Peyer's patch (tissue), 4 donors: ENCODE measurements at regions not wholly inside any gene's neighbourhood (a gene's known extent, or its start where the extent isn't known, plus 50 kb on each side); places are given as distances from the start of the nearest gene placed in this dataset.

Experiments used
- DNase-seq, 3 donors: peaks; one replicate each; pipeline ENCODE4 v3.0.0-alpha.2; 2017 to 2019
- H3K27ac ChIP-seq, 4 donors: fragments of 200-600 bp; sonication (generic); one replicate each; pipeline ENCODE4 v1.5.1; 2016 to 2019
- H3K27me3 ChIP-seq, 2 donors: fragments of 200-600 bp; sonication (generic); one replicate each; pipeline ENCODE4 v1.5.1; 2019
- H3K36me3 ChIP-seq, 3 donors: fragments of 200-600 bp; sonication (generic); one replicate each; pipeline ENCODE4 v1.5.1; 2016 to 2019
- H3K4me1 ChIP-seq, 4 donors: fragments of 200-600 bp; sonication (generic); one replicate each; pipeline ENCODE4 v1.5.1; 2016 to 2019
- H3K4me3 ChIP-seq, 4 donors: fragments of 200-600 bp; sonication (generic); 1 replicate in 3 of 4; 2 replicates in 1 of 4; pipeline ENCODE4 v1.5.1; 2016 to 2019; ENCODE audit warnings: mild to moderate bottlenecking in 1 of 4
- H3K9me3 ChIP-seq, 4 donors: fragments of 200-600 bp; sonication (generic); one replicate each; pipeline ENCODE4 v1.5.1; 2016 to 2019; ENCODE audit warnings: mild to moderate bottlenecking in 1 of 4
- CTCF ChIP-seq, 6 experiments: fragments of 450-650 bp in 4 of 6; fragments of 200-600 bp in 2 of 6; sonication (generic) in 1 of 6; IDR thresholded peaks; one replicate each; pipeline ENCODE4 v1.5.1; 2017 to 2019; ENCODE audit warnings: antibody characterized with exemption in 6 of 6, mild to moderate bottlenecking in 3 of 6, moderate library complexity in 1 of 6
- POLR2A ChIP-seq, 2 donors: fragments of 450-650 bp; IDR thresholded peaks; one replicate each; pipeline ENCODE4 v1.5.1; 2017; ENCODE audit warnings: antibody characterized with exemption in 2 of 2, mild to moderate bottlenecking in 2 of 2, moderate library complexity in 2 of 2

- Histone ChIP-seq H3K9me3 (no peaks in the 10 kb centered on the region), H3K4me1 (no peaks in the 10 kb centered on the region), H3K27me3 (no peaks in the 10 kb centered on the region), H3K36me3 (no peaks in the 10 kb centered on the region), H3K27ac (no peak overlapping the region), H3K4me3 (no peak overlapping the region)
- no peak for DNase-seq
- no peak for TF ChIP-seq CTCF (IDR thresholded peaks at IDR 0.05)
- no peak for TF ChIP-seq POLR2A (IDR thresholded peaks at IDR 0.05)
These were observed 1355.2 kb downstream of the XPNPEP1 start for GRCh38 chr10:108567899-108568752.

GRCh38 chr10:108566316-108567107 is 1356.8 kb downstream of the XPNPEP1 start:
- Histone ChIP-seq H3K27me3 (no peaks in the 10 kb centered on the region), H3K27ac (no peak overlapping the region), H3K36me3 (no peaks in the 10 kb centered on the region), H3K4me1 (no peaks in the 10 kb centered on the region), H3K4me3 (no peak overlapping the region), H3K9me3 (no peaks in the 10 kb centered on the region)
- TF ChIP-seq POLR2A (IDR thresholded peaks at IDR 0.05) (no peak), CTCF (IDR thresholded peaks at IDR 0.05) (no peak)
- no peak for DNase-seq

- H3K27me3 ChIP-seq: no peaks in the 10 kb centered on the region
- no peaks in the 10 kb centered on the region for H3K9me3 ChIP-seq
- H3K27ac ChIP-seq: no peak overlapping the region
- no peak for DNase-seq
- no peak overlapping the region for H3K4me3 ChIP-seq
- no peak for TF ChIP-seq CTCF (IDR thresholded peaks at IDR 0.05)
- TF ChIP-seq POLR2A (IDR thresholded peaks at IDR 0.05): no peak
- H3K36me3 ChIP-seq: no peaks in the 10 kb centered on the region
- no peaks in the 10 kb centered on the region for H3K4me1 ChIP-seq
These were observed 1361.2 kb downstream of the XPNPEP1 start for GRCh38 chr10:108562105-108562504.

GRCh38 chr10:108561649-108562048 is 1361.7 kb downstream of the XPNPEP1 start:
- H3K27ac ChIP-seq: no peak overlapping the region
- H3K9me3 ChIP-seq: no peaks in the 10 kb centered on the region
- DNase-seq: no peak
- H3K4me3 ChIP-seq: no peak overlapping the region
- H3K27me3 ChIP-seq: no peaks in the 10 kb centered on the region
- no peaks in the 10 kb centered on the region for H3K4me1 ChIP-seq
- H3K36me3 ChIP-seq: no peaks in the 10 kb centered on the region
- TF ChIP-seq CTCF (IDR thresholded peaks at IDR 0.05) (no peak), POLR2A (IDR thresholded peaks at IDR 0.05) (no peak)

- H3K4me3 ChIP-seq: no peak overlapping the region
- DNase-seq: no peak
- H3K27ac ChIP-seq: no peak overlapping the region
- no peaks in the 10 kb centered on the region for H3K4me1 ChIP-seq
- no peak for TF ChIP-seq POLR2A (IDR thresholded peaks at IDR 0.05)
- TF ChIP-seq CTCF (IDR thresholded peaks at IDR 0.05): no peak
- no peaks in the 10 kb centered on the region for H3K36me3 ChIP-seq
- no peaks in the 10 kb centered on the region for H3K27me3 ChIP-seq
- no peaks in the 10 kb centered on the region for H3K9me3 ChIP-seq
These were observed 1362.8 kb downstream of the XPNPEP1 start for GRCh38 chr10:108560488-108560887.
